K562 (cell line): ENCODE measurements at regions not wholly inside any gene's neighbourhood (a gene's known extent, or its start where the extent isn't known, plus 50 kb on each side); places are given as distances from the start of the nearest gene placed in this dataset.

Source experiments
- CBX5 ChIP-seq: IDR thresholded peaks from 2 replicates; pipeline ENCODE4 v1.6.1; 2014; ENCODE audit warnings: low read depth, borderline replicate concordance
- MAFK ChIP-seq: IDR thresholded peaks from 2 replicates; pipeline ENCODE4 v1.6.1; 2011; ENCODE audit warnings: low read length, improper control_type of control experiment
- POLR3A ChIP-seq: IDR thresholded peaks from 2 replicates; pipeline ENCODE4 v1.6.1; 2011; ENCODE audit warnings: borderline replicate concordance, mild to moderate bottlenecking, moderate library complexity; ENCODE audit not compliant: insufficient read length, insufficient read depth; ENCODE audit errors: extremely low read depth
- RBM22 ChIP-seq: fragments of 200-400 bp; formaldehyde crosslinking; IDR thresholded peaks from 2 replicates; pipeline ENCODE4 v1.6.1; 2018; ENCODE audit warnings: low read length, low read depth; ENCODE audit not compliant: poor library complexity, severe bottlenecking
- RERE ChIP-seq: sonication (generic); formaldehyde crosslinking; IDR thresholded peaks from 2 replicates; pipeline ENCODE4 v1.8.0; 2023; ENCODE audit warnings: missing genetic modification reagents, mild to moderate bottlenecking, borderline replicate concordance
- SRSF9 ChIP-seq: fragments of 200-400 bp; formaldehyde crosslinking; IDR thresholded peaks from 2 replicates; pipeline ENCODE4 v1.6.1; 2017; ENCODE audit warnings: low read depth, low read length, borderline replicate concordance
- ZNF324 ChIP-seq: fragments of 250-450 bp; sonication (Bioruptor Pico); IDR thresholded peaks from 2 replicates; pipeline ENCODE4 v1.4.0; 2020; ENCODE audit warnings: mild to moderate bottlenecking
- ZNF431 ChIP-seq: sonication (generic); formaldehyde crosslinking; IDR thresholded peaks from 2 replicates; pipeline ENCODE4 v1.8.0; 2022; ENCODE audit warnings: mild to moderate bottlenecking, missing genetic modification reagents
- TF ChIP-seq, protein P1 (sequence below): fragments of 450-650 bp; formaldehyde crosslinking; IDR thresholded peaks from 2 replicates; pipeline ENCODE4 v1.4.0; 2022; ENCODE audit warnings: mild to moderate bottlenecking, moderate library complexity

DNA sequence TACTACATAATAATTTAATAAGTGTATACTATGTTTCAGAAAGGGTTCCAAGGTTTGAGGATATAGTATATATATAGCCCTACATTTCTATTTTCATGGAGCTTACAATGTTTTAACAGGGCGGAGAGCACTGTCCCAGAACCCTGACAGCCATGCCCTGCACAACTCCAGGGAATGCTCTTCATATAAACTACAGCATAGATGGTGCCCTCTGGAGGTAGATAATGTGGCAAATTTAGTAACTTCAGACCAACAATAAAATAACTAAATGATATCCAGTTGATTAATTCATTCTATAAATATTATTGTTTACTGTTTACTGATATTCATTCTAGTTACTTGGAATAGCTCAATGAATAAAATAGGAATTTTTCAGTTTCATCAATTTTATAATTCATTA lies 693.7 kb upstream of the CCDC179 start (continued):
- no peak for TF ChIP-seq RERE
- TF ChIP-seq CBX5, result no peak
- no peak for TF ChIP-seq RBM22
- TF ChIP-seq, protein P1, sequence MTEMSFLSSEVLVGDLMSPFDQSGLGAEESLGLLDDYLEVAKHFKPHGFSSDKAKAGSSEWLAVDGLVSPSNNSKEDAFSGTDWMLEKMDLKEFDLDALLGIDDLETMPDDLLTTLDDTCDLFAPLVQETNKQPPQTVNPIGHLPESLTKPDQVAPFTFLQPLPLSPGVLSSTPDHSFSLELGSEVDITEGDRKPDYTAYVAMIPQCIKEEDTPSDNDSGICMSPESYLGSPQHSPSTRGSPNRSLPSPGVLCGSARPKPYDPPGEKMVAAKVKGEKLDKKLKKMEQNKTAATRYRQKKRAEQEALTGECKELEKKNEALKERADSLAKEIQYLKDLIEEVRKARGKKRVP (CRISPR knock-in tag), result no peak
- TF ChIP-seq SRSF9, result no peak
- no peak for TF ChIP-seq POLR3A
- TF ChIP-seq ZNF431, result no peak
- TF ChIP-seq MAFK, result no peak
- no peak for TF ChIP-seq ZNF324 (CRISPR knock-in tag)
- TF ChIP-seq, all 486 proteins: peak for 0
